Ishikawa (cell line): ENCODE measurements at regions not wholly inside any gene's neighbourhood (a gene's known extent, or its start where the extent isn't known, plus 50 kb on each side); places are given as distances from the start of the nearest gene placed in this dataset.

ENCODE experiments used
- CEBPB ChIP-seq: IDR thresholded peaks from 2 replicates; pipeline ENCODE4 v1.6.1; 2012
- CREB1 ChIP-seq: IDR thresholded peaks from 2 replicates; pipeline ENCODE4 v1.6.1; 2012; ENCODE audit warnings: low read depth
- EGR1 ChIP-seq: IDR thresholded peaks from 2 replicates; pipeline ENCODE4 v1.6.1; 2012
- MAX ChIP-seq: IDR thresholded peaks from 2 replicates; pipeline ENCODE4 v1.6.1; 2012
- NFIC ChIP-seq: IDR thresholded peaks from 2 replicates; pipeline ENCODE4 v1.6.1; 2012
- RAD21 ChIP-seq: IDR thresholded peaks from 2 replicates; pipeline ENCODE4 v1.6.1; 2012; ENCODE audit warnings: low read depth
- REST ChIP-seq: IDR thresholded peaks from 2 replicates; pipeline ENCODE4 v1.6.1; 2012; ENCODE audit warnings: low read depth, mild to moderate bottlenecking
- TAF1 ChIP-seq: IDR thresholded peaks from 2 replicates; pipeline ENCODE4 v1.6.1; 2012; ENCODE audit warnings: low read depth, mild to moderate bottlenecking
- TEAD4 ChIP-seq: IDR thresholded peaks from 2 replicates; pipeline ENCODE4 v1.6.1; 2012
- YY1 ChIP-seq: IDR thresholded peaks from 2 replicates; pipeline ENCODE4 v1.6.1; 2012; ENCODE audit warnings: low read depth
- ZBTB7A ChIP-seq: IDR thresholded peaks from 2 replicates; pipeline ENCODE4 v1.6.1; 2012; ENCODE audit warnings: low read depth

- TF ChIP-seq EGR1: no peak
- no peak for TF ChIP-seq CREB1
- TF ChIP-seq TEAD4: no peak
- TF ChIP-seq REST: no peak
- no peak for TF ChIP-seq NFIC
- TF ChIP-seq RAD21: no peak
- no peak for TF ChIP-seq CEBPB
- no peak for TF ChIP-seq YY1
- no peak for TF ChIP-seq ZBTB7A
- TF ChIP-seq TAF1: no peak
- no peak for TF ChIP-seq MAX
Observed at GRCh38 chrX:4935401-4935800, 1222.0 kb upstream of the PRKX start.
